ENCODE measurements at regions not wholly inside any gene's neighbourhood (a gene's known extent, or its start where the extent isn't known, plus 50 kb on each side); places are given as distances from the start of the nearest gene placed in this dataset.

GRCh38 chr11:127106938-127107337 lies 106.4 kb upstream of the KIRREL3 start:
- DNase-seq = no peak

- DNase-seq = no peak
These were observed 105.3 kb upstream of the KIRREL3 start for GRCh38 chr11:127105593-127106541.

- no peak for DNase-seq
These were observed 103.2 kb upstream of the KIRREL3 start for GRCh38 chr11:127103586-127104388.

- DNase-seq = no peak
These were observed 98.1 kb upstream of the KIRREL3 start for GRCh38 chr11:127098684-127099083.

GRCh38 chr11:127080735-127081134 lies 80.2 kb upstream of the KIRREL3 start:
- no peak for DNase-seq

- DNase-seq = no peak
These were observed 75.2 kb upstream of the KIRREL3 start for GRCh38 chr11:127075758-127076157.

GRCh38 chr11:127074151-127074761 lies 73.7 kb upstream of the KIRREL3 start:
- DNase-seq = no peak

- no peak for DNase-seq
These were observed 73.1 kb upstream of the KIRREL3 start for GRCh38 chr11:127073621-127074020.

GRCh38 chr11:127071606-127072005 lies 71.0 kb upstream of the KIRREL3 start:
- no peak for DNase-seq

- no peak for DNase-seq
These were observed 70.2 kb upstream of the KIRREL3 start for GRCh38 chr11:127070808-127071207.

- no peak for DNase-seq
These were observed 66.0 kb upstream of the KIRREL3 start for GRCh38 chr11:127066401-127067090.

GRCh38 chr11:127063241-127063640 lies 62.7 kb upstream of the KIRREL3 start:
- no peak for DNase-seq

GRCh38 chr11:127061947-127062346 lies 61.4 kb upstream of the KIRREL3 start:
- no peak for DNase-seq

GRCh38 chr11:127059750-127060149 lies 59.2 kb upstream of the KIRREL3 start:
- no peak for DNase-seq

GRCh38 chr11:127059286-127059685 lies 58.7 kb upstream of the KIRREL3 start:
- no peak for DNase-seq

- no peak for DNase-seq
These were observed 58.0 kb upstream of the KIRREL3 start for GRCh38 chr11:127058524-127058923.

- no peak for DNase-seq
These were observed 56.6 kb upstream of the KIRREL3 start for GRCh38 chr11:127057126-127057525.

- no peak for DNase-seq
These were observed 55.9 kb upstream of the KIRREL3 start for GRCh38 chr11:127056338-127056971.

- no peak for DNase-seq
These were observed 54.7 kb upstream of the KIRREL3 start for GRCh38 chr11:127055236-127055635.

- no peak for DNase-seq
These were observed 53.6 kb upstream of the KIRREL3 start for GRCh38 chr11:127054153-127054552.

GRCh38 chr11:127052404-127052803 lies 51.8 kb upstream of the KIRREL3 start:
- DNase-seq = no peak
